B cell (primary cell): ENCODE measurements at regions not wholly inside any gene's neighbourhood (a gene's known extent, or its start where the extent isn't known, plus 50 kb on each side); places are given as distances from the start of the nearest gene placed in this dataset.

Experiments
- ATAC-seq: fragments of 200-7000 bp; cut with Tn5 transposase; one replicate; pipeline ENCODE4 v1.10.0; 2021; ENCODE audit warnings: low read depth, mild to moderate bottlenecking, moderate number of reproducible peaks, moderate library complexity
- CTCF ChIA-PET: fragments of 350-600 bp; sonication (Branson Sonifier 250); formaldehyde crosslinking; loops from one replicate; lab custom pipeline; 2021; ENCODE audit warnings: antibody characterized with exemption, inconsistent platforms; lab: Charles Lee
- POLR2A ChIA-PET: fragments of 350-600 bp; sonication (Branson Sonifier 250); formaldehyde crosslinking; loops from one replicate; lab custom pipeline; 2021; ENCODE audit warnings: antibody characterized with exemption; lab: Charles Lee
- DNase-seq: peaks from one replicate; pipeline ENCODE4 v3.0.0; 2013
- H2AFZ ChIP-seq: 2 replicates; pipeline ENCODE4 v1.6.1; 2012; ENCODE audit warnings: mild to moderate bottlenecking, low read depth, low read length; ENCODE audit not compliant: insufficient read depth, poor library complexity, severe bottlenecking
- H3K27ac ChIP-seq, 2 donors: 1 replicate in 1 of 2; 2 replicates in 1 of 2; pipeline ENCODE4 v1.5.1; 2012 to 2013; ENCODE audit warnings: low read length in 2 of 2, mild to moderate bottlenecking in 2 of 2, moderate library complexity in 1 of 2
- H3K27me3 ChIP-seq, 4 experiments: fragments of 200-600 bp in 1 of 4; sonication (generic) in 1 of 4; replicated peaks in 1 of 4; 1 replicate in 2 of 4; 2 replicates in 2 of 4; pipeline versions ENCODE4 v1.6.1 to v1.7.0; 2013 to 2016; ENCODE audit warnings: low read length in 3 of 4, mild to moderate bottlenecking in 2 of 4, mixed read lengths in 1 of 4, moderate library complexity in 1 of 4; ENCODE audit not compliant: insufficient read depth in 4 of 4, control insufficient read depth in 3 of 4; ENCODE audit errors: control extremely low read depth in 1 of 4
- H3K36me3 ChIP-seq, 2 experiments: replicated peaks in 1 of 2; 1 replicate in 1 of 2; 2 replicates in 1 of 2; pipeline versions ENCODE4 v1.6.1 to v1.7.1; 2013; ENCODE audit warnings: low read length in 1 of 2; ENCODE audit not compliant: insufficient read depth in 2 of 2, control insufficient read depth in 1 of 2; ENCODE audit errors: control extremely low read depth in 1 of 2, extremely low read depth in 1 of 2
- H3K4me1 ChIP-seq, 2 donors: fragments of 200-600 bp in 1 of 2; sonication (generic) in 1 of 2; 1 replicate in 1 of 2; 2 replicates in 1 of 2; pipeline versions ENCODE4 v1.5.1 to v1.6.1; 2013 to 2017; ENCODE audit warnings: low read length in 2 of 2; ENCODE audit not compliant: control insufficient read depth in 2 of 2, insufficient read depth in 2 of 2
- H3K4me2 ChIP-seq: replicated peaks from 2 replicates; pipeline ENCODE3; 2012; ENCODE audit warnings: mild to moderate bottlenecking, low read depth, low read length; ENCODE audit not compliant: poor library complexity, severe bottlenecking
- H3K4me3 ChIP-seq, 5 experiments: fragments of 200-600 bp in 1 of 5; sonication (generic) in 1 of 5; 1 replicate in 3 of 5; 2 replicates in 2 of 5; pipeline versions ENCODE4 v1.5.1 to v1.7.0; 2011 to 2016; ENCODE audit warnings: low read length in 4 of 5, mild to moderate bottlenecking in 4 of 5, low read depth in 2 of 5, control low read depth in 1 of 5, moderate library complexity in 1 of 5; ENCODE audit not compliant: insufficient read depth in 1 of 5; ENCODE audit errors: control extremely low read depth in 1 of 5, extremely low read depth in 1 of 5
- H3K79me2 ChIP-seq: fragments of 200-600 bp; sonication (generic); one replicate; pipeline ENCODE4 v1.6.0; 2016; ENCODE audit warnings: low read length; ENCODE audit not compliant: control insufficient read depth, insufficient read depth
- H3K9ac ChIP-seq: fragments of 200-600 bp; sonication (generic); 2 replicates; pipeline ENCODE4 v1.6.1; 2017; ENCODE audit warnings: mild to moderate bottlenecking, low read length, moderate library complexity
- H3K9me3 ChIP-seq, 3 donors: one replicate each; pipeline versions ENCODE4 v1.6.1 to v1.7.1; 2013; ENCODE audit warnings: low read length in 2 of 3; ENCODE audit not compliant: control insufficient read depth in 2 of 3, insufficient read depth in 1 of 3; ENCODE audit errors: control extremely low read depth in 1 of 3
- H4K20me1 ChIP-seq: 2 replicates; pipeline ENCODE4 v1.6.0; 2012; ENCODE audit warnings: mild to moderate bottlenecking, low read length; ENCODE audit not compliant: insufficient read depth, control insufficient read depth, poor library complexity, severe bottlenecking
- H3K27ac Mint-ChIP-seq: one replicate; pipeline ENCODE4 v1.8.0; 2021; ENCODE audit warnings: mixed read lengths
- H3K27me3 Mint-ChIP-seq: one replicate; pipeline ENCODE4 v1.8.0; 2021; ENCODE audit warnings: mixed read lengths
- H3K4me1 Mint-ChIP-seq: one replicate; pipeline ENCODE4 v1.8.0; 2021; ENCODE audit warnings: mixed read lengths
- H3K4me3 Mint-ChIP-seq: one replicate; pipeline ENCODE4 v1.8.0; 2021; ENCODE audit warnings: mixed read lengths
- H3K9me3 Mint-ChIP-seq: one replicate; pipeline ENCODE4 v1.8.0; 2022; ENCODE audit warnings: mixed read lengths; ENCODE audit not compliant: insufficient read depth
- EZH2 ChIP-seq: IDR thresholded peaks from 2 replicates; pipeline ENCODE4 v1.6.1; 2012; ENCODE audit warnings: borderline replicate concordance, low read depth, mild to moderate bottlenecking, moderate library complexity, low read length; ENCODE audit not compliant: insufficient read depth, poor library complexity, severe bottlenecking
- WGBS: methylation state at CpG from one replicate; pipeline ENCODE4 v1.1.5; 2013; ENCODE audit warnings: missing lambda C conversion rate; ENCODE audit not compliant: insufficient coverage; 5-methylcytosine and 5-hydroxymethylcytosine counted together
- intact Hi-C: fragments of 100-400 bp; cut with micrococcal nuclease; formaldehyde crosslinking; loops from one replicate; pipeline ENCODE4 v1.10.0; 2022
- TF ChIP-seq, protein P1 (sequence below): fragments of 200-600 bp; IDR thresholded peaks from one replicate; pipeline ENCODE4 v1.8.0; 2022; ENCODE audit warnings: antibody characterized with exemption, mild to moderate bottlenecking

GRCh38 chr20:58127701-58128111 is 100.7 kb downstream of the ANKRD60 start:
- no peaks in the 10 kb centered on the region for H3K79me2 ChIP-seq
- H3K4me2 ChIP-seq: no peak overlapping the region
- H3K9me3 Mint-ChIP-seq: peaks cover 8% of the 10 kb centered on the region
- H3K27me3 ChIP-seq: peaks cover 0 to 25% (median 5%) of the 10 kb centered on the region in 4 experiments
- TF ChIP-seq, protein P1, sequence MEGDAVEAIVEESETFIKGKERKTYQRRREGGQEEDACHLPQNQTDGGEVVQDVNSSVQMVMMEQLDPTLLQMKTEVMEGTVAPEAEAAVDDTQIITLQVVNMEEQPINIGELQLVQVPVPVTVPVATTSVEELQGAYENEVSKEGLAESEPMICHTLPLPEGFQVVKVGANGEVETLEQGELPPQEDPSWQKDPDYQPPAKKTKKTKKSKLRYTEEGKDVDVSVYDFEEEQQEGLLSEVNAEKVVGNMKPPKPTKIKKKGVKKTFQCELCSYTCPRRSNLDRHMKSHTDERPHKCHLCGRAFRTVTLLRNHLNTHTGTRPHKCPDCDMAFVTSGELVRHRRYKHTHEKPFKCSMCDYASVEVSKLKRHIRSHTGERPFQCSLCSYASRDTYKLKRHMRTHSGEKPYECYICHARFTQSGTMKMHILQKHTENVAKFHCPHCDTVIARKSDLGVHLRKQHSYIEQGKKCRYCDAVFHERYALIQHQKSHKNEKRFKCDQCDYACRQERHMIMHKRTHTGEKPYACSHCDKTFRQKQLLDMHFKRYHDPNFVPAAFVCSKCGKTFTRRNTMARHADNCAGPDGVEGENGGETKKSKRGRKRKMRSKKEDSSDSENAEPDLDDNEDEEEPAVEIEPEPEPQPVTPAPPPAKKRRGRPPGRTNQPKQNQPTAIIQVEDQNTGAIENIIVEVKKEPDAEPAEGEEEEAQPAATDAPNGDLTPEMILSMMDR: no peak
- no peak for TF ChIP-seq EZH2
- H2AFZ ChIP-seq: no peak overlapping the region
- H4K20me1 ChIP-seq: no peaks in the 10 kb centered on the region
- intact Hi-C loops: no loop called here
- H3K4me1 Mint-ChIP-seq: no peaks in the 10 kb centered on the region
- no peak overlapping the region for H3K4me3 ChIP-seq
- no peak overlapping the region for H3K9ac ChIP-seq
- H3K9me3 ChIP-seq: peaks cover 0 to 7% (median 3%) of the 10 kb centered on the region in 3 donors
- H3K36me3 ChIP-seq: no peaks in the 10 kb centered on the region
- CTCF ChIA-PET: no interaction called here
- ATAC-seq: no peak
- no peak for DNase-seq
- H3K4me1 ChIP-seq: no peaks in the 10 kb centered on the region
- no peak overlapping the region for H3K27ac ChIP-seq
- POLR2A ChIA-PET: interaction anchor here (0.7 kb wide), 1 partner anchor 28 kb away, joined by 5 read pairs; no protein-coding TSS in a partner anchor
- H3K27ac Mint-ChIP-seq: no peak overlapping the region
- H3K4me3 Mint-ChIP-seq: no peak overlapping the region
- peaks cover 55% of the 10 kb centered on the region for H3K27me3 Mint-ChIP-seq
- 4% methylated on average over 6 of the region's 6 CpGs for WGBS

DNA sequence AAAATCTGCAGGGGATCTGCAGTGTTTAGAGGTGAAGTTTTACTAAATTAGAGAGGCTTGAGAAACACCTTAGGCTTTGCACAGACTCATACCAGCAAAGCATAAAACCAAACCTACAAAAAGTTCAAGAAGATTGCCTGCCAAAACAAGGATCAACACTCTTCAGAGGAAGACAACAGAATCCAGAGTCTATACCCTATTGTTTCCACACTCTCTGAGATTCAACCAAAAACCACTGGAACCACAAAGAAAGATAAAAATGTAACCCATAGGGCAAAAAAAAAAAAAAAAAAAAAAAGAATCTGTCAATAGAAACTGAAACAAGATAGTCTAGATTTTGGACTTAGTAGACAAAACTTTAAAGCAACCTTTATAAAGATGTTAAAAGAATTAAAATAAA is 102.7 kb downstream of the ANKRD60 start:
- no peak overlapping the region for H2AFZ ChIP-seq
- no peaks in the 10 kb centered on the region for H4K20me1 ChIP-seq
- H3K79me2 ChIP-seq: no peaks in the 10 kb centered on the region
- TF ChIP-seq, protein P1: no peak
- TF ChIP-seq EZH2: no peak
- peaks cover 0 to 7% (median 3%) of the 10 kb centered on the region in 3 donors for H3K9me3 ChIP-seq
- H3K4me1 Mint-ChIP-seq: no peaks in the 10 kb centered on the region
- ChIA-PET POLR2A (no interaction called here), CTCF (no interaction called here)
- H3K9ac ChIP-seq: no peak overlapping the region
- peaks cover 0 to 18% (median 2%) of the 10 kb centered on the region in 4 experiments for H3K27me3 ChIP-seq
- H3K27me3 Mint-ChIP-seq: peaks cover 40% of the 10 kb centered on the region
- DNase-seq (no peak), ATAC-seq (no peak)
- no peak overlapping the region for H3K4me2 ChIP-seq
- no peaks in the 10 kb centered on the region for H3K36me3 ChIP-seq
- no peak overlapping the region for H3K4me3 Mint-ChIP-seq
- no peak overlapping the region for H3K27ac Mint-ChIP-seq
- intact Hi-C loops: no loop called here
- no peaks in the 10 kb centered on the region for H3K4me1 ChIP-seq
- no peak overlapping the region for H3K27ac ChIP-seq
- no peak overlapping the region for H3K4me3 ChIP-seq
- peaks cover 8% of the 10 kb centered on the region for H3K9me3 Mint-ChIP-seq
